GM19463 (cell line): ENCODE measurements at regions not wholly inside any gene's neighbourhood (a gene's known extent, or its start where the extent isn't known, plus 50 kb on each side); places are given as distances from the start of the nearest gene placed in this dataset.

Experiments
- ATAC-seq: cut with Tn5 transposase; IDR thresholded peaks from one replicate; pipeline ENCODE4 v1.9.1; 2021; ENCODE audit warnings: mild to moderate bottlenecking, moderate library complexity; ENCODE audit not compliant: unreplicated experiment

DNA sequence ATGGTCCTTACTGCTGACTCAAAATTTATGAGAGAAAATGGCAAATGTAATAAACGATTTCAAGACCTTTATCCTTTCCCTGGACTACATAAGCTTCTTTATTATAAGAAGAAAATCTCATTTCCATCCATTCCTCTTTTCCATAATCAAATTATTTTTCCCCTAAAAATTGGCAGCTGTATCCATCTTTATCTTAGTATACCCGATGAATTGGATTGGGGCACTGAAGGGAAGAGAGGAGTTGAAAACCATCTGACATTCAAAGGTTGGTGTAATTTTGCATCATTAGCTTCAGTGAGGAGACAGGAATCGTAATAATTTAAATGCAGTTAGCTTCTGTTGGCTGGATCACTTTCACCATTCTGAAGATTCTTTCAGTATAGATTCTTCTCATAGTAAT lies 574.1 kb downstream of the XIRP2 start:
- no peak for ATAC-seq

DNA sequence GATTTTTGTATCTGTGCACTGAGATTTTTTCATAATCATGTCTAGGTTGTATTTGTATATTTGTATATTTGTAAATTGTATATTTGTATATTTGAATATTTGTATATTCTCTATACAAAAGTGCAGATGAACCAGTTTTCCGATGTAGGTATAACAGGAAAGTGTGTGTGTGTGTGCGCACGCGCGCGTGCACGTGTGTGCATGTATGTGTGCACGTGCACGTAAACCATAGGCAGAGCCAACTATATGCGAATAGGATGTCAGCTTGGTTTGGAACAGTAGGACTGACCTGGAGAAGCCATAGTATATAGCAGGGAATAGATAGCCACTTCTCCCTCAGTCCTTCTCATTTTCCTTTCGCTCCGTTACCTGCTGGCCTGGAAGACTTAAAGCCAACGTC lies 565.8 kb downstream of the XIRP2 start:
- no peak for ATAC-seq

DNA sequence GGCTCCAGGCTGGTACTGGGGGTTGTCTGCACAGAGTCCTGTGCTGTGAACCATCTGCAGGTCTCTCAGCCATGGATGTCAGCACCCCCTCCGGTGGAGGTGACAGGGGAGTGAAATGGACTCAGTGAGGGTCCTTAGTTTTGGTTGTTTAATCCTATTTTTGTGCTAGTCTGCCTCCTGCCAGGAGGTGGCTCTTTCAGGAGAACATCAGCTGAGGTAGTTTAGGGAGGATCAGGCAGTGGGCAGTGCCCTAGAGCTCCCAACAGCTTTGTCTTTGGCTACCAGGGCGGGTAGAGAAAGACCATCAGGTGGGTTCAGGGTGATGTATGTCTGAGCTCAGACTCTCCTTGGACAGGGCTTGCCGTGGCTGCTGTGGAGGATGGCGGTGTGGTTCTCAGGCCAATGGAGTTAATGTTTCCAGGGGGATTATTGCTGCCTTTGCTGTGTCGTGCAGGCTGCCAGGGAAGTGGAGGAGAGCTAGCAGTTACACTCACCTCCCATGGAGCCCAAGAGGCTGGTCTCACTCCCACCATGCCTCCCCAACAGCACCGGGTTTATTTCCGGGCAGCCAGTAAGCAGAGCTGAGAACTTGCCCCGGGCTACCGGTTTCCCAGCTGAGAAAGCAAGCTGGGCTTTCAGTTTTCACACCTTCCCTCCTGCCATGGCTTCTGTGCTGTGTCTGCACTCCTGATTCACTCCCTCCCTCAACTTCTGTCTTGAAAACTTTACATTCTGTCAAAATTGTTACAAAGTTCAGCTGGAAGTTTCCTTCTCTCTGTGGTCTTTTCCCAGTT lies 563.4 kb downstream of the XIRP2 start:
- ATAC-seq: no peak

DNA sequence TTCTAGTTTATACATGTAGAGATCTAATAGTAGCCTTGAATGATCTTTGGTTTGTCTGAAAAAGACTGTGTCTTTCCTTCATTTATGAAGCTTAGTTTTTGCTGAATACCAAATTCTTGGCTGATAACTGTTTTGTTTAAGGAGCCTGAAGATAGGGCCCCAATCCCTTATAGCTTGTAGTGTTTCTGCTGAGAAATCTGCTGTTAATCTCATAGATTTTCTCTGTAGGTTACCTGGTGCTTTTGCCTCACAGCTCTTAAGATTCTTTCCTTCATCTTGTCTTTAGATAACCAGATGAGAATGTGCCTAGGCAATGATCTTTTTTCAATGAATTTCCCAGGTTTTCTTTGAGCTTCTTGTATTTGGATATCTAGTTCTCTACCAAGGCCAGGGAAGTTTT lies 562.1 kb downstream of the XIRP2 start:
- ATAC-seq: no peak

DNA sequence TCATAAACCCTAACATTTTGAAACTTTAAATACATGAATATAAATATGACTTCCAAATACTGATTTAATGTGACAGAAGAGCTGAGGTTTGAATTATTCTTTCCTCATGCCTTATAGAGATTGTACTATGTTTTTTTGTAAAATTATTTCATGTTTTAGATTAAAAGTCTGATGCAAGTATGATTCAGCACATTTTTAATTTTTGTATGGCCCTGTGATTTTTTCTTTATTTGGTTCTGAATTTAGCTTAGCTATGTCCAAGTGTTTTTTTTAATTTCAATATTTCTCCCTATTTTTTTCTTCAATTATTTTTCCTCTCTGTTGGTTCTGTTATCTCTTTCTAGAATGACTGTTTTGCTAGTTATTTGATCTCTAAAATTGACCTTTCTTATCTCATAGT lies 552.1 kb downstream of the XIRP2 start:
- no peak for ATAC-seq

DNA sequence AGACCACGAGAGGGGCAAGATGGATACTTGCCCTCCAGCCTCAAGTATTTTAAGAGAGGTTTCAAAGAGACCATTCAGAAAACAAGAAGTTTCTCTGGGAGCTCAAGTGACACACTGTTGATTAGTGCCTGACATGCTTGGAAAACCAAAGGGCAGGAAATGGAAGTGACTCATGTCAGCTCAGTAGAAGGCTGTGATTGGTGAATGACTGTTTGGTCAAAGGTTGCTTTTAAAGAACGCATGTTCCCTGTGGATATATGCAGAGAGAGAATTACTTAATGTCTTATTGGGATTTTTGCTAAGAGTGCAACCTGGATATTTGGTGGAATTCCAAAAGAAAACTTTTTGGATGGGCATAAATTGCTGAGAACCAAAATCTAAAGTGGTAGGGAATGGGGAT lies 549.9 kb downstream of the XIRP2 start:
- ATAC-seq: no peak

DNA sequence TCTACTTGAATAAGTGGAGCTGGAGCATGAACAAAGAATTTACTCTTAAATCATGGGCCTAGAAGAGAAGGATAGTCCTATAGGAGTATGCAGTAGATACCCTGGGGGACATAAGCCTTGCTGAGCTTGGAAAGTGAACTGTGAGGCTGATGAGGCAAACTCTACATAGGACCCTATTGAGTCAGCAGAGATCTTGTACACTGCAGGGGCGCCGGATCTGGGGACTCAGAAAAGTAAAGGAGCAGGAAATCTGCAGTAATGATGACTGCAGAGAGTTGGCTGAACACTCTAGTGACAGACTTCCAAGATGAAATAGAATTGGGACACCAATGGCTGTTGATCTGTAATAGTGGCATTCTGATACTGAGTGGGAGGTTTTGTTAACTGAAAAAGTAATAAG lies 543.7 kb downstream of the XIRP2 start:
- ATAC-seq: no peak

DNA sequence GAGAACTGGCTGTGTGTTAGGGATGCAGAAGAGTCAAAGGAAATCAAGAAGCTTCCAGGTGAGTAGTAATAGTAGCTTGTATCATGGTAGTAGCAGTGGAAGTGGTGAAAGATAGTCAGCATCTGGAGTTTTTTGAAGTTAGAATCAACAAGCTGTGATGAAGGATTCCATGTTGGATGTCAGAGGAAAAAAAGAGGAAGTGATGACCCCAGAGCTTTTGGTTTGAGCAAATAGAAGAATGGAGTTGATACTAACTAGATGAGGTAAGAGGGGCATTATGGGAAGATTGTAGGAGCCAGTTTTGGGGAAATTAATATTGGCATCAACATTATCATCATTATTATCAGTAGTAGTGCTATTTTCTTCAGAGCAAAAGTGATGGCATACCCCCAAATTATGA lies 542.2 kb downstream of the XIRP2 start:
- no peak for ATAC-seq

DNA sequence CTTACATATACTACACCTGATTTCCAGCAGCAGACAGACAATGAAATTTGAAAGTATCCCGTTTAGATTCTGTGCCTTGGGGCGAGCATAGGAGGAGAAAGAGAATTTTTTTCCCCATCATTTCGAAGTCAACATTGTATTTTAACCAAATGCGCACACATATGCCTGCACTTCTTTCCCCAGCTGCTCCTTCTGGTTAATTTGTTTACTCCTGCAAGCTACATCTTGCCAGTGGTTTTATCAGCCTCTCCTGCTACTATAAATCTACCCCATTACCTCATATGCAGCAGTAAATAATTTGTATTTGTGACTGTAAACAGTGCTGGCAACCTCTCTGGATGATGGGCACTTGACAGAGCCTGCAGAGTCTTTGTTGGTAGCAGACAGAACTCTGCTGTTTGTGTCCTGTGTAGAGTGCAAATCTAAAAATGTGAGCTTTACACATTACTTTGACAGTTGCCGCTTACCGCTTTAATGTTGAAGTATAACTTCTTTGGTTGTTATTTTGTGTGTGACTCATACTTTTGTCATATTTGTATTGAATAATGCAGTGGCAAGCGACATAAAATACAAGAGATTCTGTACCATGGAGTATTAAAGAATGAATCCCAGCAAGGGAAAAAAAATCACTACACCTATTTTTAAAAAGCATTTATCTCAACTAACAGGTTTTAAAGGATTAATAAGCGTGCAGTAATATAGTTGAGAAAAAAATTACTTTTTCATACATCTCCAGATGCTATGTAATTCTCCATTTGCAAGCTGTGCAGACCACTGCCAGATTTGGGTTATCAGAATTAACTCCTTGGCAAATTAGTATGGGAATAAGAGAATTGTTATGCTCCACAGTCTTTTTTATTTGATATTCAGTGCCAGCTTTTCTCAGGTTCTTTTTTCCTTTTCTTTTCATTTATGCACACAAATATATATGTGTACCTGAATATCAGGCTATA lies 536.8 kb downstream of the XIRP2 start:
- ATAC-seq: no peak

DNA sequence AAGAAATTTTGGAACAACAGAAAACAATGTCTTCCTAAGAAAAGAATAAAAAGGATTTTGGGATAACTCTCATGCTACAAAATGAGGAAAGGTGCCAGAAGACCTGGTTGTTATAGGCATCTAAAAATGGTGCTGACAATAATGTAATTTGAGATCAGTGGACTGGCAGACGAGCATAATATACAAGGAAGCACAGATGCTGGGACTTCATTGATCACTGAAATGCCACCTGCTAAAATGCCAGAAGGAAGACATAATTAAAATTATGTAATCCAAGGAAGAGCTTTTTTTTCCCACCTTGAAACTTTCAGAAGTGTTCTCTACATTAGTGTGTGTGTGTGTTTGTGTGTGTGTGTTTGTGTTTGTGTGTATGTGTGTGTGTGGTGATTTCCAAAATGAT lies 535.9 kb downstream of the XIRP2 start:
- ATAC-seq: no peak

DNA sequence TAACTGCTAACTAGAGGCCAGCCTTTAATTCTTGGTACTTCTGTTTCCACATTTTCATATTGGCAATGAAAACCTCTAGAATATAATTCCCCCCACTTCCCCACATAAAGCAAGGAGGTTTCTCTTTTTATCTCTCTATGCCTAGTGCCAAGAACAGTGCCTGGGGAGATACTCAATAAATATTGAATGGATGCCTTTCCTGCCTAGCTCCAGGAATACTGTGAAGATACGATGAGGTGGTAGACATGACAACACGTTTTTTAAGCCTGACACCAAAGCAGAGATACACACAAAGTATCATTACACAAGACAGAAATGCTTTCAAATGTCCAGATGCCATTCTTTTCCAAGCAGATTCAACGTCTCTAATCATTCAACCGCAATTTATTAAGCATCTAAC lies 535.5 kb downstream of the XIRP2 start:
- ATAC-seq: no peak

DNA sequence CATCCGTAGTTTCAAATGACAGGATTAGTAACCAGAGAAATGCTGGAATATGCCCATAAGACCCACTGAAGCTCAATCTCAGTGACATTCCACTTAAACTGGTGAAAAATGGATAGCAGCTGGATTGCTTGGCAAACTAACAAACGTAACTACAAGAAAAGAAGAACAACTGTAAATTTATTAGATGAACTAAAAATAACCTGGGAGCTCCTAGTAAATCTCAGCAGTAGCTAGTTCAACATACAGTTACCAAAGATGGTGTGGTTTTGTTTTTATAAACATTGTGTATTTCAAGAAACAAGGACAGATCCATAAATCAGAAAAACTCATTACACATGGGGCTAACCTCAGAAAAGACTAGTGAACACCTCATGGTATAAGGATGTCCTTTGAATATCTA lies 531.9 kb downstream of the XIRP2 start:
- no peak for ATAC-seq

DNA sequence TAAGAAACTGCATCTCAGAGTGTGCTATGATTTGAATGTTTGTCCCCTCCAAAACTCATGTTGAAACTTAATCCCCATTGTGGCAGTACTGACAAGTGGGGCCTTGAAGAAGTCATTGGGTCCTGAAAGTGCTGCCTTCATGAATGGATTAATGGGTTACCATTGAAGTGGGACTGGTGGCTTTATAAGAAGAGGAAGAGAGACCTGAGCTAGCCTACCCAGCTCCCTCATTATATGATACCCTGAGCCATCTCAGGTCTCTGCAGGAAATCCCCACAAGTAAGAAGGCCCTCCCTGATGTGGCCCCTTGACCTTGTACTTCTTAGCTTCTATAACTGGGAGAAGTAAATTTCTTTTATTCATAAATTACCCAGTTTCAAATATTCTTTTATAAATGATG lies 526.8 kb downstream of the XIRP2 start:
- no peak for ATAC-seq

DNA sequence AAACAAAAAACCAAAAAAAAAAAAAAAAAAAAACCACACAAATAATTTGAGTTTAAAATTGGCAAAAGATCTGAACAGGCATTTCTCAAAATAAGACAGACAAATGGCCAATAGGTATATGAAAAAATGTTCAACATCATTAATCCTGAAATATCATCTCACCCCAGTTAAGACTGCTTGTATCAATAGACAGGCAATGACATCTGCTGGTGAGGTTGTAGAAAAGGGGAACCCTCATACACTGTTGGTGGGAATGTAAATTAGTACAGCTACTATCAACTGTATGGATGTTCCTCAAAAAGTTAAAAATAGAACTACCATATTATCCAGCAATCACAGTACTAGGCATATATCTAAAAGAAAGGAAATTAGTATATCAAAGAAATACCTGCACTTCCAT lies 523.1 kb downstream of the XIRP2 start:
- no peak for ATAC-seq

DNA sequence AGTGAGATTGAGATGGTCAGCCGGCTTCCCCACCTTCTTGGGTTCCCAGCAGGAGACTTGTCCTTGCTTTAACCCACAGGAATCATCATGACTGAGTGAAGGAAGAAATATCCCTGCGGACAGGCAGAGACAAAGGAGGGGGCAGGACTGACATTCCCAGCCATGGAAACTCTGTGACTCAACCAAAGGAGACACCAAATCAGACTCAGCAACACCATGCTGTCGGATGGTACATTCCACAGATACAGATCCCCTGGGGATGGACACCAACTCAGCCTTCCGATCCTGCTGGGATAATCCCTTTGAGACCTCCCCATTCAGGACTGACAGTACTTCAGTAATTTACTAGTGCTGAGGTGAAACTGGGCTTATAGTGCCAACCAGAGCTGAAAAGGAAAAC lies 518.3 kb downstream of the XIRP2 start:
- ATAC-seq: no peak

DNA sequence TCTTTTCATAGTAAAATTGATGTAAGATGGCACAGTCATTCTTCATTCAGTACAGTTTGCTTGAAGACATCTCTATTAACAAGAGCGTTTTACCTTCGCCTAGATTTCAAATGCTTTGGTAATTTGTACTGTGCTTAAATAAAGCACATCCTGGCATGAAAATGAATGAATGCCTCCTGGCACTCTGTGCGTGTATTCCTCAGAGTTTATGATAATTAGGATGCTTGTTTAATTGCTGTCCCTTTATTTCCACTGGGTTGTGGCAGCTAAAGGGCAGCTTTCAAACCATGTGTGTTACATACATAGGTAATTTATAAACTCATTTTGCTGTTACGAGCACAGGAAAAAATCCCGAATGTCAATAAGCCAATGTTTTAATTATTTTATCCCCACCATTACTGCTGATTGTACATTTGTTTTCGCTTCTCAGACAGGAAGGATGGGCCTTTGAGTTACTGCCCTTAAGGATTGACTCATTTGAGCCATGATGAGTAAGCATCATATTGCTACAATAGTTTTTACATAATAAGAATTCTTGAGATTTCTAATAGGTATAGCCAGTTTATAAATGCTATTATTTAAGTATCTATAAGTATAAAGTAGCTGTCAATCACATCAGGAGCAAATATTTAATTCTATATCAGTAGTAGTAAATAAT lies 516.5 kb downstream of the XIRP2 start:
- no peak for ATAC-seq

DNA sequence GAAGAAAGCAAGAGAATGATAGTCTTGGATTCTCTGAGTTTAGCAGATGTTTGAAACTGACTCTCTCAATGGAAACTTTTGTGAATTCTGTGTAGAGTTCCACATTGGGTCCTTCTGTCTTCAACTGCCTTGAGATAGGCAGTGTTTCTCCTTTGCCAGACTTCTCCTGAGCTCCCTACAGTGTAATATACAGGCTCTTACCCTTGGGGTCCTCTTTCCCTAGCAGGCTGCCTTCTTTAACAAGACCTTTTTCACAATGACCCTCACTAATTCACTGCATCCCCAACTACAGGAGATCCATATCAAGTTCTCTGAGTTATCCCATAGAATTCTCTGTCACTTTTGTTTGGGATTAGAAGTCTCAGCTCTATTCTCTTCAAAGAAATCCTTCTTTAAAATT lies 513.0 kb downstream of the XIRP2 start:
- no peak for ATAC-seq

DNA sequence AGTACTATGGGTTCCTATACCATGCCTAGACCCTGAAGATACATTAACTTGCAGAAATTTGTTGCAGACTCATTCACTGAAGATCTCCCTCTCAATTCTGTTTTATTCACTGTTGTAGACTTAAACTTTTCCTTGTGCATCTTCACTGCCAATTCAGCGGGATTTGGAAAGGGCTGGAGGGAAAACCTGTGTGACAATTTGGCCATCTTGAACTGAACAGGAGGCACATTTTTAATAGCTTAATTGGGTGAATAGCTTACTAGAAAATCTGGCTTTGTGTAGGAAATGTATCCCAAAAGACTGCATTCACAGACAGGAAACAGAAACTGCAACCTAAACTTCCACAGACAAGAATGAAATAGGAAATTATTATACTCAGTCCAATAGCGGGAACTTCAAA lies 512.3 kb downstream of the XIRP2 start:
- no peak for ATAC-seq

DNA sequence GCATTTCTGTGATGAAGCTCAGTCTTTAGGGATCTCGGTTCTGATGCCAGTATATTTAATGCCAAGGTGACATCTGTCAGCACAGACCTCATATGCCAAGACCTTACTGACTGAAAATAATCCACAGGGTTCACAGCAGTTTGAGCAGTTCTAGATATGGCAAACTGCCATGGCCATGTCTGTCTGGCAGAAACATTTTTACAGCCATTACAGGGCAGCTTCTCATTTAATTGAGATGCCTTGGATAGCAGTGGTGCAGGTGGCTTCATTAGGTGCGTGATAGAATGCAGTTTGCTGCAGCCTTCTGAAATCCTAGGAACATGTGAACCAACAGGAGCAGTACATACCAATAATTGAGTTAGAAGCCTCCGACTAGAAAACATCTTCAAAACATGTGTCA lies 510.6 kb downstream of the XIRP2 start:
- ATAC-seq: no peak

DNA sequence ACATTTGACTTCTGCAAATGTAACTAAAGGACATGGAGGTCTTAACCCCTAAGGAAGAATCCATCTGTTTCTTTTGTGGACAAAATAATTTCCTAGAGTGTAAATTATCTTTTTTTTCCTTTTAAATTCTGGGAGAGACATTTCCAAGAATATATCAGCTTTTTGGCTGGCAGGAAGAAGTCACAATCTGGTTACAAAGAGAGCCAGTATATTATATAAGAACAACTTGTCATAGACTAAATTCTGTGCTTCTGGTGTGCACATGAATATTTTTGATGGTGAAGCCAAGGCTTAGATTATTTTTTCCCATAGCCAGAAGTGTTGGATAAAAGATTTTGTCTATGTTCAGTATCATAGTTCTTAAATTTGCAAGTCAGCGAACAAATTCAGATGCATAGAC lies 500.6 kb downstream of the XIRP2 start:
- no peak for ATAC-seq

DNA sequence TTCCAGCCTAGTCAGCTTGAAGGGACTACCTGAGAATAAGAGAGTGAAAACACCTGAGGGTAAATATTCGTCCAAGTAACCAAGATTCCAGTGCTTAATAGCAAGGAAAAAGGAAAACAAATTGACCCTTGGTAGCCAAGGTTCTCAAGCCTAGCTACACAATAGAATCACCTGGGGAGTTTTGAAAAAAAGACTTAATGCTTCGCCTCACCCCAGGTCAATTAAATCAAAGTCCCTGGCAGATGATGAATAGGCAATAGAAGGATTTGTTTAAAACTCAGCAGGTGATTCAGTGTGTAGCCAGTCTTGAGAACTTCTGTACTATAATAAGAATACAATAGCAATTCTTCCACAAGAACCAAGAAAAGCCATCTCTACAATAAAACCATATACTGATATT lies 500.2 kb downstream of the XIRP2 start:
- ATAC-seq: no peak

DNA sequence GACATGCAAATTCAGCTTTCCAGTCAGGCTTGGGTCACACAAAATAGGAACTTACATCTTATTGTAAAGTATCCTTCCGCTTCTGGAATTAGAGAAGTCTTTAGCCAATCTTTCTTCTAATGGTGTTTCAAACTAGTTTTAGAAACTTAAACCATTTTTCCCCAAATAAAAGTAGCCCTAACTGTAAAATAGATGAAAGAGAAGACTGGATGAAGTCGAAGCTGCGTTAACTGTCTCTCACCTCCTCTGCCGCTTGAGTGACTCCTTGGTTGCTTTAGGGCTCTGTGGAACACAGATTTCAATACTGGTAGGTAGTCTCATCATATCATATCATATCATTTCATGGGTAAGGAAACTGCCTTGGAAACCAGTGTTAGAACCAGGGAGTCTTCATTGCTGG lies 498.4 kb downstream of the XIRP2 start:
- no peak for ATAC-seq
